ENCODE measurements at regions not wholly inside any gene's neighbourhood (a gene's known extent, or its start where the extent isn't known, plus 50 kb on each side); places are given as distances from the start of the nearest gene placed in this dataset.
"Not testable (repeated sequence)": the region's sequence is repeated elsewhere in the genome, so short reads cannot be mapped to it uniquely, and the experiment has no call there.

DNA sequence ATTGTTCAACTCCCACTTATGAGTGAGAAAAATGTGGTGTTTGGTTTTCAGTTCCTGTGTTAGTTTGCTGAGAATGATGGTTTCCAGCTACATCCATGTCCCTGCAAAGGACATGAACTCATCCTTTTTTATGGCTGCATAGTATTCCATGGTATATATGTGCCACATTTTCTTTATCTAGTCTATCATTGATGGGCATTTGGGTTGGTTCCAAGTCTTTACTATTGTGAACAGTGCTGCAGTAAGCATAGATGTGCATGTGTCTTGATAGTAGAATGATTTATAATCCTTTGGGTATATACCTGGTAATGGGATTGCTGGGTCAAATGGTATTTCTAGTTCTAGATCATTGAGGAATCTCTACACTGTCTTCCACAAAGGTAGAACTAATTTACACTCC lies 613.0 kb upstream of the MIR17HG start:
- TF ChIP-seq, protein P1, sequence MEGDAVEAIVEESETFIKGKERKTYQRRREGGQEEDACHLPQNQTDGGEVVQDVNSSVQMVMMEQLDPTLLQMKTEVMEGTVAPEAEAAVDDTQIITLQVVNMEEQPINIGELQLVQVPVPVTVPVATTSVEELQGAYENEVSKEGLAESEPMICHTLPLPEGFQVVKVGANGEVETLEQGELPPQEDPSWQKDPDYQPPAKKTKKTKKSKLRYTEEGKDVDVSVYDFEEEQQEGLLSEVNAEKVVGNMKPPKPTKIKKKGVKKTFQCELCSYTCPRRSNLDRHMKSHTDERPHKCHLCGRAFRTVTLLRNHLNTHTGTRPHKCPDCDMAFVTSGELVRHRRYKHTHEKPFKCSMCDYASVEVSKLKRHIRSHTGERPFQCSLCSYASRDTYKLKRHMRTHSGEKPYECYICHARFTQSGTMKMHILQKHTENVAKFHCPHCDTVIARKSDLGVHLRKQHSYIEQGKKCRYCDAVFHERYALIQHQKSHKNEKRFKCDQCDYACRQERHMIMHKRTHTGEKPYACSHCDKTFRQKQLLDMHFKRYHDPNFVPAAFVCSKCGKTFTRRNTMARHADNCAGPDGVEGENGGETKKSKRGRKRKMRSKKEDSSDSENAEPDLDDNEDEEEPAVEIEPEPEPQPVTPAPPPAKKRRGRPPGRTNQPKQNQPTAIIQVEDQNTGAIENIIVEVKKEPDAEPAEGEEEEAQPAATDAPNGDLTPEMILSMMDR (IDR thresholded peaks at IDR 0.05): not testable (repeated sequence)
- not testable (repeated sequence) for TF ChIP-seq POLR2AphosphoS5, POLR2A, EP300 (IDR thresholded peaks at IDR 0.05)

Measured in sigmoid colon (tissue), 4 donors.